ENCODE measurements at regions not wholly inside any gene's neighbourhood (a gene's known extent, or its start where the extent isn't known, plus 50 kb on each side); places are given as distances from the start of the nearest gene placed in this dataset.

- no peak for DNase-seq
- Histone ChIP-seq H3K4me2 (ENCODE audit: insufficient read depth, insufficient read length, low read length) (no peak overlapping the region), H4K20me1 (ENCODE audit: control insufficient read depth, insufficient read depth, insufficient read length) (no peaks in the 10 kb centered on the region), H3K18ac (ENCODE audit: insufficient read length, low read depth, low read length) (no peak overlapping the region), H3K79me1 (ENCODE audit: insufficient read depth, low read depth, low read length, poor library complexity, severe bottlenecking) (no peaks in the 10 kb centered on the region), H2BK12ac (ENCODE audit: insufficient read length, low read depth, low read length) (no peak overlapping the region), H2BK120ac (ENCODE audit: low read depth, low read length, poor library complexity, severe bottlenecking) (no peak overlapping the region), H3K4me1 (ENCODE audit: insufficient read depth, low read length) (no peaks in the 10 kb centered on the region), H3K4ac (ENCODE audit: low read depth, low read length) (no peak overlapping the region), H4K5ac (ENCODE audit: insufficient read length, low read depth, low read length) (no peak overlapping the region), H3K9ac (ENCODE audit: extremely low read depth, insufficient read length, low read length) (no peak overlapping the region), H3K56ac (ENCODE audit: insufficient read length, low read depth, low read length) (no peak overlapping the region), H2AFZ (ENCODE audit: low read length) (no peak overlapping the region), H3K9me3 (ENCODE audit: control insufficient read depth, low read depth, low read length) (no peaks in the 10 kb centered on the region), H3K27ac (ENCODE audit: insufficient read length, low read depth, low read length) (no peak overlapping the region), H2BK5ac (ENCODE audit: insufficient read length, low read length) (no peak overlapping the region), H3K14ac (ENCODE audit: insufficient read depth, low read length) (no peak overlapping the region), H2BK15ac (ENCODE audit: low read depth, low read length) (no peak overlapping the region), H3K79me2 (ENCODE audit: insufficient read depth, low read length) (no peaks in the 10 kb centered on the region), H4K91ac (ENCODE audit: insufficient read length, low read depth, low read length) (no peak overlapping the region), H3K27me3 (ENCODE audit: insufficient read depth, low read length) (no peaks in the 10 kb centered on the region), H3T11ph (ENCODE audit: low read length) (no peak overlapping the region), H3K23me2 (ENCODE audit: insufficient read length, low read depth, low read length, poor library complexity, severe bottlenecking) (no peaks in the 10 kb centered on the region), H3K23ac (ENCODE audit: insufficient read length, low read depth, low read length) (no peak overlapping the region), H2BK20ac (ENCODE audit: low read depth, low read length, poor library complexity, severe bottlenecking) (no peak overlapping the region), H4K8ac (replicated peaks; ENCODE audit: insufficient read length, low read depth, low read length) (no peak overlapping the region), H2AK5ac (ENCODE audit: insufficient read length, low read length) (no peak overlapping the region)
- no peak for TF ChIP-seq CTCF (conservative IDR thresholded peaks at IDR 0.05)
- WGBS (ENCODE audit: extremely low coverage, insufficient read length, low lambda C conversion rate) = no CpG with 5 or more reads among the region's 2 CpGs
- Mint-ChIP-seq H3K27me3 (ENCODE audit: low read depth) (no peaks in the 10 kb centered on the region), H3K27ac (no peak overlapping the region; a peak in 1 of 7 replicates), H3K4me3 (no peak overlapping the region), H3K4me1 (no peaks in the 10 kb centered on the region), H3K9me3 (peaks cover 0 to 3% of the 10 kb centered on the region in 2 experiments; a peak in 1 of 5 replicates), H3K36me3 (ENCODE audit: insufficient read depth in 1 of 3, low read depth in 3 of 3) (no peaks in the 10 kb centered on the region; a peak in 1 of 7 replicates)
Measured at GRCh38 chr2:220276741-220277444, 649.5 kb downstream of the SLC4A3 start.
